Body of pancreas (tissue), 4 donors: ENCODE measurements at regions not wholly inside any gene's neighbourhood (a gene's known extent, or its start where the extent isn't known, plus 50 kb on each side); places are given as distances from the start of the nearest gene placed in this dataset.

Source experiments
- ATAC-seq: fragments of 150-250 bp; one replicate; pipeline ENCODE4 v1.9.1; 2016
- DNase-seq, 4 donors: peaks; one replicate each; pipeline ENCODE4 v3.0.0-alpha.2; 2019
- H3K27ac ChIP-seq, 4 donors: fragments of 200-600 bp; sonication (generic); 1 replicate in 3 of 4; 2 replicates in 1 of 4; pipeline versions ENCODE4 v1.5.1 to v1.6.1; 2016 to 2019; ENCODE audit warnings: mild to moderate bottlenecking in 1 of 4, mixed read lengths in 1 of 4, moderate library complexity in 1 of 4
- H3K27me3 ChIP-seq, 2 donors: fragments of 200-600 bp; sonication (generic); one replicate each; pipeline ENCODE4 v1.6.0; 2016; ENCODE audit warnings: mild to moderate bottlenecking in 1 of 2
- H3K36me3 ChIP-seq, 2 donors: fragments of 200-600 bp; sonication (generic); replicated peaks in 1 of 2; 2 replicates each; pipeline ENCODE4 v1.5.1; 2016; ENCODE audit warnings: low read depth in 2 of 2; ENCODE audit not compliant: insufficient read depth in 1 of 2
- H3K4me1 ChIP-seq: fragments of 200-600 bp; sonication (generic); one replicate; pipeline ENCODE4 v1.6.0; 2016
- H3K4me3 ChIP-seq, 2 donors: fragments of 200-600 bp; sonication (generic); 1 replicate in 1 of 2; 2 replicates in 1 of 2; pipeline ENCODE4 v1.5.1; 2016 to 2019
- H3K9me3 ChIP-seq, 3 donors: fragments of 200-600 bp; sonication (generic); 1 replicate in 2 of 3; 2 replicates in 1 of 3; pipeline ENCODE4 v1.5.1; 2016
- POLR2A ChIP-seq, 3 donors: fragments of 450-650 bp; IDR thresholded peaks; one replicate each; pipeline ENCODE4 v1.6.1; 2016; ENCODE audit warnings: antibody characterized with exemption in 3 of 3, mild to moderate bottlenecking in 2 of 3
- WGBS, 2 donors: methylation state at CpG; one replicate each; pipeline ENCODE4 v1.1.5; 2017; 5-methylcytosine and 5-hydroxymethylcytosine counted together
- intact Hi-C: fragments of 100-400 bp; cut with DNase I; formaldehyde crosslinking; loops from one replicate; pipeline ENCODE4 v1.15.1; 2023
- TF ChIP-seq, protein P1 (sequence below), 7 experiments: fragments of 450-650 bp in 4 of 7; fragments of 200-600 bp in 3 of 7; sonication (generic) in 3 of 7; IDR thresholded peaks; one replicate each; pipeline ENCODE4 v1.5.1; 2016 to 2019; ENCODE audit warnings: antibody characterized with exemption in 7 of 7

GRCh38 chr3:10746001-10746400 is 70.0 kb upstream of the SLC6A11 start:
- TF ChIP-seq POLR2A (IDR thresholded peaks at IDR 0.05), result no peak
- TF ChIP-seq, protein P1, sequence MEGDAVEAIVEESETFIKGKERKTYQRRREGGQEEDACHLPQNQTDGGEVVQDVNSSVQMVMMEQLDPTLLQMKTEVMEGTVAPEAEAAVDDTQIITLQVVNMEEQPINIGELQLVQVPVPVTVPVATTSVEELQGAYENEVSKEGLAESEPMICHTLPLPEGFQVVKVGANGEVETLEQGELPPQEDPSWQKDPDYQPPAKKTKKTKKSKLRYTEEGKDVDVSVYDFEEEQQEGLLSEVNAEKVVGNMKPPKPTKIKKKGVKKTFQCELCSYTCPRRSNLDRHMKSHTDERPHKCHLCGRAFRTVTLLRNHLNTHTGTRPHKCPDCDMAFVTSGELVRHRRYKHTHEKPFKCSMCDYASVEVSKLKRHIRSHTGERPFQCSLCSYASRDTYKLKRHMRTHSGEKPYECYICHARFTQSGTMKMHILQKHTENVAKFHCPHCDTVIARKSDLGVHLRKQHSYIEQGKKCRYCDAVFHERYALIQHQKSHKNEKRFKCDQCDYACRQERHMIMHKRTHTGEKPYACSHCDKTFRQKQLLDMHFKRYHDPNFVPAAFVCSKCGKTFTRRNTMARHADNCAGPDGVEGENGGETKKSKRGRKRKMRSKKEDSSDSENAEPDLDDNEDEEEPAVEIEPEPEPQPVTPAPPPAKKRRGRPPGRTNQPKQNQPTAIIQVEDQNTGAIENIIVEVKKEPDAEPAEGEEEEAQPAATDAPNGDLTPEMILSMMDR (IDR thresholded peaks at IDR 0.05), result no peak
- Histone ChIP-seq H3K27me3 (no peaks in the 10 kb centered on the region), H3K4me3 (no peak overlapping the region), H3K36me3 (no peaks in the 10 kb centered on the region), H3K27ac (no peak overlapping the region), H3K4me1 (no peaks in the 10 kb centered on the region), H3K9me3 (no peaks in the 10 kb centered on the region)
- ATAC-seq (no peak), DNase-seq (no peak)
- intact Hi-C loops, result no loop called here
- 38 to 46% methylated on average over 4 of the region's 4 CpGs for WGBS, 2 donors

DNA sequence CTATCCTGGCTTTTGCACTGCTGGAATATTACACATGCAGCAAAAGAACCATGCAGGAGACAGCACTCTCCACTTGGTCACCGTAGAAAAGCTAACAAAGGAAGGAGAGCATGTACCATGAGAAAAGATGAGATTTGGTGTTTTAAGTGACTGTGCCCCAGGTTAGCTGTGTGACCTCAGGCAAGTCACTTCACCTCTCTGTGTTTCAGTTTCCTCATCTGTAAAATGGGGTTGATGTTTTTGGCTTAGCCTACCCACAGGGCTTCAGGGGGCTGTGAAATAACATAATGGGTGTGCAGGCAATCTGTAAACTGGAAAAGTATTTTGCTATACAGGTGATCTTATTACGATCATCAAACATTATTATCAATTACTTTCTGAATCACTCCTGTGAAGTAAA is 69.3 kb upstream of the SLC6A11 start:
- Histone ChIP-seq H3K27me3 (no peaks in the 10 kb centered on the region), H3K9me3 (no peaks in the 10 kb centered on the region), H3K4me3 (no peak overlapping the region), H3K27ac (no peak overlapping the region), H3K36me3 (no peaks in the 10 kb centered on the region), H3K4me1 (no peaks in the 10 kb centered on the region)
- DNase-seq, result no peak
- WGBS, 2 donors, result 71 to 79% methylated on average over 2 of the region's 2 CpGs
- intact Hi-C loops, result no loop called here
- no peak for ATAC-seq
- TF ChIP-seq POLR2A (IDR thresholded peaks at IDR 0.05), result no peak
- TF ChIP-seq, protein P1 (IDR thresholded peaks at IDR 0.05), result no peak

DNA sequence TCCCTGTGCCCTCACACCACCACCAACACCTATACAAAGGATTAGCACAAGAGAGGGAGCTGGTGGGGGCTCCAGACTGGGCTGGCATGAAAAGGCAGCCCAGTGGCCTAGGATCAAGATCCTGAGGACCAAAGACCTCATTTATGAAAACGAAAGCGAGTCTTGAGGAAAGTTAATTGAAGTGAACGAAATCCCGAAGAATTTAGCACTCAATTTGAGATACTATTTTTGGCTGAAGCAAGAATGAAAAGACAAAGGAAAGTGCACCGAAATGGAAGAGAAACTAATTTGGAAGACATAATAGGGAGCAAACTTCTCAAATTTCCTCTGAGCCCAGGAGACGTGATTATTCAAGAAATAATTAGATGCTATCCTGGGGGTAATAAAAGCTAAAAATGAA is 68.7 kb upstream of the SLC6A11 start:
- no peak overlapping the region for H3K4me3 ChIP-seq
- TF ChIP-seq, protein P1 (IDR thresholded peaks at IDR 0.05), result no peak
- TF ChIP-seq POLR2A (IDR thresholded peaks at IDR 0.05), result no peak
- H3K36me3 ChIP-seq, result no peaks in the 10 kb centered on the region
- no peak overlapping the region for H3K27ac ChIP-seq
- no peaks in the 10 kb centered on the region for H3K27me3 ChIP-seq
- intact Hi-C loops, result no loop called here
- no peaks in the 10 kb centered on the region for H3K9me3 ChIP-seq
- 59 to 72% methylated on average over 6 of the region's 6 CpGs for WGBS, 2 donors
- no peak for DNase-seq
- no peak for ATAC-seq
- H3K4me1 ChIP-seq, result no peaks in the 10 kb centered on the region

DNA sequence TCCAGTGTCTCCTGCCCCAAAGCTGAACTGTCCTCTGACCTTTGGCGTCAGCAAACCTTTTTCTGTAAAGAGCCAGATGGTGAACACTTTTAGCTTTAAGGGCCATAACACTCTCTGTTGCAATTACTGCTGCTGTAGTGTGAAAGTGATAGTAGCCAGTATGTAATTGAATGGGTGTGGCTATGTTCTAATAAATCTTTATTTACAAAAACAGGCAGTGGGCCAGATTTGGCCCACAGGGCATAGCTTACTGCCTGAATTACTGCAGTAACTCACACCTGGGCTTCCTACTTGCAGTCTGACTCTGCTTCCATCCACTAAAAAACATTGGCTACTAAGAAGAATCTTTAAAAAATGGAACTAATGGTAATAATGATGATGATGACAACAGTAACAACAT is 68.0 kb upstream of the SLC6A11 start:
- Histone ChIP-seq H3K4me3 (no peak overlapping the region), H3K27ac (no peak overlapping the region), H3K27me3 (no peaks in the 10 kb centered on the region), H3K9me3 (no peaks in the 10 kb centered on the region), H3K4me1 (no peaks in the 10 kb centered on the region), H3K36me3 (no peaks in the 10 kb centered on the region)
- ATAC-seq (no peak), DNase-seq (no peak)
- WGBS, 2 donors, result 32 to 71% methylated on average over 1 of the region's 1 CpG
- intact Hi-C loops, result no loop called here
- TF ChIP-seq, protein P1 (IDR thresholded peaks at IDR 0.05), result no peak
- no peak for TF ChIP-seq POLR2A (IDR thresholded peaks at IDR 0.05)

GRCh38 chr3:10753964-10754363 is 62.1 kb upstream of the SLC6A11 start:
- ATAC-seq (no peak), DNase-seq (peak in 3 of 4 donors; percentile 17 to 52 (median 30))
- TF ChIP-seq POLR2A (IDR thresholded peaks at IDR 0.05), result no peak
- TF ChIP-seq, protein P1 (IDR thresholded peaks at IDR 0.05), result no peak
- Histone ChIP-seq H3K4me3 (no peak overlapping the region), H3K9me3 (no peaks in the 10 kb centered on the region), H3K27me3 (no peaks in the 10 kb centered on the region), H3K4me1 (no peaks in the 10 kb centered on the region), H3K36me3 (no peaks in the 10 kb centered on the region), H3K27ac (no peak overlapping the region)
- intact Hi-C loops, result no loop called here
- 7 to 12% methylated on average over 6 of the region's 6 CpGs for WGBS, 2 donors
